Liver (tissue), 8 donors: ENCODE measurements at regions not wholly inside any gene's neighbourhood (a gene's known extent, or its start where the extent isn't known, plus 50 kb on each side); places are given as distances from the start of the nearest gene placed in this dataset.

Experiments
- DNase-seq: peaks from one replicate; pipeline ENCODE4 v3.0.0-alpha.2; 2017; ENCODE audit warnings: low spot score
- H3K27ac ChIP-seq, 2 donors: one replicate each; pipeline ENCODE4 v1.7.0; 2013; ENCODE audit warnings: inconsistent platforms in 2 of 2, low read length in 2 of 2, control low read depth in 1 of 2, low read depth in 1 of 2, mild to moderate bottlenecking in 1 of 2
- H3K27me3 ChIP-seq, 4 donors: one replicate each; pipeline versions ENCODE4 v1.6.1 to v1.7.0; 2013; ENCODE audit warnings: low read length in 3 of 4, inconsistent platforms in 1 of 4, mild to moderate bottlenecking in 1 of 4, moderate library complexity in 1 of 4; ENCODE audit not compliant: control insufficient read depth in 4 of 4, insufficient read depth in 4 of 4
- H3K36me3 ChIP-seq, 4 donors: one replicate each; pipeline versions ENCODE4 v1.6.1 to v1.7.0; 2013; ENCODE audit warnings: low read length in 3 of 4, mild to moderate bottlenecking in 3 of 4, low read depth in 1 of 4, moderate library complexity in 1 of 4; ENCODE audit not compliant: control insufficient read depth in 4 of 4, insufficient read depth in 3 of 4
- H3K4me1 ChIP-seq, 4 donors: one replicate each; pipeline versions ENCODE4 v1.6.1 to v1.7.0; 2013; ENCODE audit warnings: low read length in 3 of 4, mild to moderate bottlenecking in 3 of 4, moderate library complexity in 1 of 4; ENCODE audit not compliant: control insufficient read depth in 4 of 4, insufficient read depth in 4 of 4
- H3K4me3 ChIP-seq, 3 donors: one replicate each; pipeline versions ENCODE4 v1.6.1 to v1.7.0; 2013; ENCODE audit warnings: low read length in 3 of 3, control low read depth in 1 of 3, low read depth in 1 of 3, mild to moderate bottlenecking in 1 of 3
- H3K9ac ChIP-seq, 2 donors: one replicate each; pipeline ENCODE4 v1.7.0; 2013; ENCODE audit warnings: low read length in 2 of 2, mild to moderate bottlenecking in 2 of 2, moderate library complexity in 2 of 2, control low read depth in 1 of 2, low read depth in 1 of 2
- H3K9me3 ChIP-seq, 4 donors: one replicate each; pipeline versions ENCODE4 v1.6.1 to v1.7.0; 2013; ENCODE audit warnings: low read length in 3 of 4; ENCODE audit not compliant: control insufficient read depth in 4 of 4
- ATF3 ChIP-seq: IDR thresholded peaks from 2 replicates; pipeline ENCODE4 v1.6.1; 2016; ENCODE audit warnings: antibody characterized with exemption
- CTCF ChIP-seq: fragments of 150-350 bp; IDR thresholded peaks from 2 replicates; pipeline ENCODE4 v1.5.1; 2017; ENCODE audit warnings: improper control_type of control experiment, low read depth, low read length; ENCODE audit not compliant: missing input control
- EGR1 ChIP-seq, 2 donors: IDR thresholded peaks; 2 replicates each; pipeline ENCODE4 v1.6.1; 2016 to 2018; ENCODE audit warnings: antibody characterized with exemption in 2 of 2, low read depth in 2 of 2
- FOXA1 ChIP-seq: IDR thresholded peaks from 2 replicates; pipeline ENCODE4 v1.6.1; 2016; ENCODE audit warnings: antibody characterized with exemption
- GABPA ChIP-seq, 2 donors: IDR thresholded peaks in 1 of 2; conservative IDR thresholded peaks in 1 of 2; 2 replicates each; pipeline ENCODE4 v1.6.1; 2016; ENCODE audit warnings: antibody characterized with exemption in 2 of 2, mild to moderate bottlenecking in 1 of 2, moderate library complexity in 1 of 2
- HNF4A ChIP-seq, 2 donors: conservative IDR thresholded peaks; 2 replicates each; pipeline ENCODE4 v1.6.1; 2016; ENCODE audit warnings: antibody characterized with exemption in 2 of 2, mild to moderate bottlenecking in 2 of 2
- HNF4G ChIP-seq: IDR thresholded peaks from 2 replicates; pipeline ENCODE4 v1.6.1; 2016; ENCODE audit warnings: antibody characterized with exemption
- JUND ChIP-seq, 2 donors: IDR thresholded peaks; 2 replicates each; pipeline ENCODE4 v1.6.1; 2016; ENCODE audit warnings: antibody characterized with exemption in 2 of 2
- MAX ChIP-seq: IDR thresholded peaks from 2 replicates; pipeline ENCODE4 v1.6.1; 2016; ENCODE audit warnings: antibody characterized with exemption
- RAD21 ChIP-seq, 2 donors: IDR thresholded peaks; 2 replicates each; pipeline ENCODE4 v1.6.1; 2016; ENCODE audit warnings: antibody characterized with exemption in 2 of 2, mild to moderate bottlenecking in 2 of 2
- REST ChIP-seq: IDR thresholded peaks from 2 replicates; pipeline ENCODE4 v1.6.1; 2016; ENCODE audit warnings: antibody characterized with exemption, mild to moderate bottlenecking
- RXRA ChIP-seq, 2 donors: IDR thresholded peaks; 2 replicates each; pipeline ENCODE4 v1.6.1; 2017 to 2018; ENCODE audit warnings: antibody characterized with exemption in 2 of 2, mild to moderate bottlenecking in 1 of 2
- TAF1 ChIP-seq: conservative IDR thresholded peaks from 2 replicates; pipeline ENCODE4 v1.6.1; 2016; ENCODE audit warnings: antibody characterized with exemption, mild to moderate bottlenecking
- YY1 ChIP-seq: IDR thresholded peaks from 2 replicates; pipeline ENCODE4 v1.6.1; 2016; ENCODE audit warnings: antibody characterized with exemption, mild to moderate bottlenecking
- ZBTB33 ChIP-seq: IDR thresholded peaks from 2 replicates; pipeline ENCODE4 v1.6.1; 2016; ENCODE audit warnings: antibody characterized with exemption
- WGBS: extraction: QIAGEN DNeasy Blood & Tissue Kit; methylation state at CpG from one replicate; pipeline ENCODE4 v1.1.7; 2013; 5-methylcytosine and 5-hydroxymethylcytosine counted together
- donor health status: healthy.
- donor health status: healthy.
- donor health status: healthy.
- donor health status: healthy.
- donor health status: healthy.

GRCh38 chr3:162376761-162377160, 880.2 kb downstream of the OTOL1 start:
- DNase-seq, result no peak
- no peak overlapping the region for H3K9ac ChIP-seq
- H3K36me3 ChIP-seq, result no peaks in the 10 kb centered on the region
- no peak overlapping the region for H3K4me3 ChIP-seq
- H3K27me3 ChIP-seq, result no peaks in the 10 kb centered on the region
- no peak for TF ChIP-seq YY1
- no peak for TF ChIP-seq TAF1
- TF ChIP-seq MAX, result no peak
- no peak for TF ChIP-seq JUND (IDR thresholded peaks at IDR 0.05)
- TF ChIP-seq REST, result no peak
- no peak for TF ChIP-seq HNF4G
- no peak for TF ChIP-seq HNF4A (conservative IDR thresholded peaks at IDR 0.05)
- no peak for TF ChIP-seq RAD21 (IDR thresholded peaks at IDR 0.05)
- no peak for TF ChIP-seq CTCF
- TF ChIP-seq FOXA1, result no peak
- no peak for TF ChIP-seq RXRA (IDR thresholded peaks at IDR 0.05)
- no peak for TF ChIP-seq ATF3
- TF ChIP-seq GABPA (IDR thresholded peaks at IDR 0.05 in 1 of 2, conservative IDR thresholded peaks at IDR 0.05 in 1 of 2), result no peak
- TF ChIP-seq EGR1 (IDR thresholded peaks at IDR 0.05; ENCODE audit: low read depth in 2 of 2), result no peak
- WGBS, result 59% methylated on average over 1 of the region's 1 CpG
- no peaks in the 10 kb centered on the region for H3K9me3 ChIP-seq
- H3K27ac ChIP-seq, result no peak overlapping the region
- no peaks in the 10 kb centered on the region for H3K4me1 ChIP-seq

GRCh38 chr3:162377608-162378007, 881.0 kb downstream of the OTOL1 start:
- Histone ChIP-seq H3K9ac (no peak overlapping the region), H3K27ac (no peak overlapping the region), H3K4me3 (no peak overlapping the region), H3K36me3 (no peaks in the 10 kb centered on the region), H3K9me3 (no peaks in the 10 kb centered on the region), H3K27me3 (no peaks in the 10 kb centered on the region), H3K4me1 (no peaks in the 10 kb centered on the region)
- no peak for DNase-seq
- WGBS, result 83% methylated on average over 5 of the region's 5 CpGs
- no peak for TF ChIP-seq ZBTB33
- TF ChIP-seq FOXA1, result no peak
- no peak for TF ChIP-seq MAX
- TF ChIP-seq JUND (IDR thresholded peaks at IDR 0.05), result no peak
